ENCODE measurements at regions not wholly inside any gene's neighbourhood (a gene's known extent, or its start where the extent isn't known, plus 50 kb on each side); places are given as distances from the start of the nearest gene placed in this dataset.

DNA sequence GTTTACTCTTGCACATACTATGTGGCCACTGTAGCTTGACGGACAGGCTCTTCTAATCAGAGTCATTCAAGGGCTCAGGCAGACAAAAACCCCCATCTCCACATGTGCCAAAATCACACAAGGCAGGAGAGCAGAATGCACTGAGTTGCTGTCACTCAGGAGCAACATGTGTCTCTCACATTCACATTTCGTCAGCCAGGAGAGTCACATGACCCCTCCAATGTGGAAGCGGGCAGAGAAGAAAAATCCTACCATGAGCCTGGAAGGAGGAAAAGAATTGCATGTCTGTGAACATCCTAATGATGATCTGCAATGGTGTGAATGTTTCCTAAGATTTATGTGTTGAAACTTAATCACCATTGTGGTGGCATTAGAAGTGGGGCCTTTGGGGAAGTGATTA is 69.9 kb upstream of the MSX2 start:
- TF ChIP-seq FOXP2 (optimal IDR thresholded peaks at IDR 0.05; ENCODE audit: control extremely low read depth, extremely low read length, insufficient read depth) (no peak), POLR2AphosphoS5 (IDR thresholded peaks at IDR 0.05; ENCODE audit: borderline replicate concordance, low read depth, low read length) (no peak), EZH2 (IDR thresholded peaks at IDR 0.05) (no peak)
